Lower lobe of right lung (tissue), 2 donors: ENCODE measurements at regions not wholly inside any gene's neighbourhood (a gene's known extent, or its start where the extent isn't known, plus 50 kb on each side); places are given as distances from the start of the nearest gene placed in this dataset.
"Not testable (repeated sequence)": the region's sequence is repeated elsewhere in the genome, so short reads cannot be mapped to it uniquely, and the experiment has no call there.

Experiments
- ATAC-seq, 2 donors: fragments of 200-7000 bp; cut with Tn5 transposase; one replicate each; pipeline ENCODE4 v1.9.1; 2020 to 2022; ENCODE audit warnings: mild to moderate bottlenecking in 2 of 2, moderate library complexity in 2 of 2
- DNase-seq: peaks from one replicate; pipeline ENCODE4 v3.0.0-alpha.2; 2020
- H3K27ac ChIP-seq: fragments of 200-600 bp; one replicate; pipeline ENCODE4 v1.8.0; 2022
- H3K27me3 ChIP-seq: fragments of 200-600 bp; one replicate; pipeline ENCODE4 v1.8.0; 2022; ENCODE audit warnings: low read depth
- H3K36me3 ChIP-seq: fragments of 200-600 bp; one replicate; pipeline ENCODE4 v1.8.0; 2022; ENCODE audit warnings: mild to moderate bottlenecking
- H3K4me1 ChIP-seq: fragments of 200-600 bp; one replicate; pipeline ENCODE4 v1.8.0; 2022
- H3K4me3 ChIP-seq: fragments of 200-600 bp; one replicate; pipeline ENCODE4 v1.8.0; 2022; ENCODE audit warnings: mild to moderate bottlenecking
- H3K9me3 ChIP-seq: fragments of 200-600 bp; one replicate; pipeline ENCODE4 v1.8.0; 2022
- intact Hi-C: fragments of 100-400 bp; cut with DNase I; formaldehyde crosslinking; loops from one replicate; pipeline ENCODE4 v1.11.0; 2022
- TF ChIP-seq, protein P1 (sequence below): fragments of 200-600 bp; IDR thresholded peaks from one replicate; pipeline ENCODE4 v1.8.0; 2022; ENCODE audit warnings: antibody characterized with exemption, mild to moderate bottlenecking
- donor health status: DM: no; HTN: yes; CAD: no; lungs with severe emphysema.

DNA sequence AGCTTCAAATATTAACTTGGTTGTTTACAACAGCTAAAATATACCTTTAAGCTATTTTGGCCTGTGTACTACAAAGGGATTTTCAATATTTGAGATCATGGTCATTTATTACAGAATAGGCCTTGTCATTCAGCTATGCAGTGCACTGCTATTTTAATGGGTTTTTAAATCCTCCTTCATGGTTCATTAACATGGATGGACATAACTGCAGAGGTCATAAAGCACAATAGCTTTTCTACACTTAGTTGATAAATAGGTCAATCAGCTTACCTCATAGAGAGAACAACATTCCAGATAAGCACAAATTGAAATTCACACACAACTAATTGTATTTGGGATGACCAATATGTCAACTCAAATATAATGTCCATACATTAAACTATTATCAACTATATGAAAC lies 403.7 kb downstream of the CNTN3 start:
- TF ChIP-seq, protein P1, sequence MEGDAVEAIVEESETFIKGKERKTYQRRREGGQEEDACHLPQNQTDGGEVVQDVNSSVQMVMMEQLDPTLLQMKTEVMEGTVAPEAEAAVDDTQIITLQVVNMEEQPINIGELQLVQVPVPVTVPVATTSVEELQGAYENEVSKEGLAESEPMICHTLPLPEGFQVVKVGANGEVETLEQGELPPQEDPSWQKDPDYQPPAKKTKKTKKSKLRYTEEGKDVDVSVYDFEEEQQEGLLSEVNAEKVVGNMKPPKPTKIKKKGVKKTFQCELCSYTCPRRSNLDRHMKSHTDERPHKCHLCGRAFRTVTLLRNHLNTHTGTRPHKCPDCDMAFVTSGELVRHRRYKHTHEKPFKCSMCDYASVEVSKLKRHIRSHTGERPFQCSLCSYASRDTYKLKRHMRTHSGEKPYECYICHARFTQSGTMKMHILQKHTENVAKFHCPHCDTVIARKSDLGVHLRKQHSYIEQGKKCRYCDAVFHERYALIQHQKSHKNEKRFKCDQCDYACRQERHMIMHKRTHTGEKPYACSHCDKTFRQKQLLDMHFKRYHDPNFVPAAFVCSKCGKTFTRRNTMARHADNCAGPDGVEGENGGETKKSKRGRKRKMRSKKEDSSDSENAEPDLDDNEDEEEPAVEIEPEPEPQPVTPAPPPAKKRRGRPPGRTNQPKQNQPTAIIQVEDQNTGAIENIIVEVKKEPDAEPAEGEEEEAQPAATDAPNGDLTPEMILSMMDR = no peak
- Histone ChIP-seq H3K4me1 (no peaks in the 10 kb centered on the region), H3K27ac (no peak overlapping the region), H3K36me3 (no peaks in the 10 kb centered on the region), H3K9me3 (no peaks in the 10 kb centered on the region), H3K4me3 (no peak overlapping the region), H3K27me3 (no peaks in the 10 kb centered on the region)
- ATAC-seq = no peak
- DNase-seq = no peak
- intact Hi-C loops = no loop called here

DNA sequence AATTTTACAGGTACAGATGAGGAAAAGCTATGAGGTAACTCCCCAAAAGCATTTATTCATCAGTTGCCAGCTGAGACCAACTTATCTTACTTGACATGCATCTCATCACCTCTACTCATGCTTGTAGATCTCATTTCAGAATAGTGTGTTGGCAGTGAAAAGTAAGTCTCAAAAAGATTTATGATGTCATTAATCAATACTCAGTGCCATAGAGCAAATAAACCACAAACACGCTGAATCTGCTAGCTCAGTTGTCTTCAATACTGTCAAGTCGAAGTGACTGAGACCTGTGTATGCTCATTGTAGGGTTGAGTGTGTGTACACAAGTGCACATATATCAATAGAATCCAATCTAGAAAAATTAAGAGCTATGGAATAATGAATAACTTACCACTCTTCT lies 413.5 kb downstream of the CNTN3 start:
- H3K4me1 ChIP-seq = no peaks in the 10 kb centered on the region
- H3K4me3 ChIP-seq = no peak overlapping the region
- H3K9me3 ChIP-seq = no peaks in the 10 kb centered on the region
- no peak for DNase-seq
- no peak overlapping the region for H3K27ac ChIP-seq
- TF ChIP-seq, protein P1 = no peak
- no peaks in the 10 kb centered on the region for H3K36me3 ChIP-seq
- intact Hi-C loops = no loop called here
- no peaks in the 10 kb centered on the region for H3K27me3 ChIP-seq
- no peak for ATAC-seq

DNA sequence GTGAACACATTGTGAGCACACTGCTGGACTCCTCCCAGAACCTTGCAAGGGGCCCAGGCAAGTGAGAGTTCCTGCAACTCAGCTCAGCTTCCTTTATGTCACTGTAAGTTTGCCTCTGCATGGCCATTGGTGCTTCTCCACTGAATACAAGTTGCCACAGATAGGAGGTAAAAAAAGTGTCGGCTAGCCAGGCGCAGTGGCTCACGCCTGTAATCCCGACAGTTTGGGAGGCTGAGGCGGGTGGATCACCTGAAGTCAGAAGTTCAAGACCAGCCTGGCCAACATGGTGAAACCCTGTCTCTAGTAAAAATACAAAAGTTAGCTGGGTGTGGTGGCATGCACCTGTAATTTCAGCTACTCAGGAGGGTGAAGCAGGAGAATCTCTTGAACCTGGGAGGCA lies 435.8 kb downstream of the CNTN3 start:
- H3K9me3 ChIP-seq, ATAC-seq, H3K4me3 ChIP-seq, H3K36me3 ChIP-seq, DNase-seq, H3K4me1 ChIP-seq, H3K27ac ChIP-seq, H3K27me3 ChIP-seq, intact Hi-C loops: not testable (repeated sequence)

DNA sequence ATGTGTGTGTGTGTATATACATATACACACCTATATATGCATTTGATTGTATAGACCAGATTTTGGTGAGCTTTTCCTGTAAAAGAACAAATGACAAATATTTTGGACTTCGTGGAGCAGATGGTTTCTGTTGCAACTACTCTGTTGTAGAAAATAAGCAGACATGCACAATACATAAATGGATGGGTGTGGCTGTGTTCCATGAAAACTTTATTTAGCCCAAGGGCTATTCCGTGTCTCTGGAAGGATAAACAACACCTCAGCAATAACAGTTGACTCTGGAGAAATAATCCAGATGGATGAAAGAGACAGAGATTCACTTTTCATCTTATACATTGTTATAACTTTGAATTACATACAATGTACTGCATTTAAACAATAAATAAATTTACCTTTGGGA lies 441.4 kb downstream of the CNTN3 start:
- TF ChIP-seq, protein P1 = no peak
- intact Hi-C loops = no loop called here
- DNase-seq (no peak), ATAC-seq (no peak)
- no peaks in the 10 kb centered on the region for H3K36me3 ChIP-seq
- H3K27ac ChIP-seq = no peak overlapping the region
- H3K27me3 ChIP-seq = no peaks in the 10 kb centered on the region
- H3K4me1 ChIP-seq = no peaks in the 10 kb centered on the region
- H3K9me3 ChIP-seq = no peaks in the 10 kb centered on the region
- H3K4me3 ChIP-seq = no peak overlapping the region

DNA sequence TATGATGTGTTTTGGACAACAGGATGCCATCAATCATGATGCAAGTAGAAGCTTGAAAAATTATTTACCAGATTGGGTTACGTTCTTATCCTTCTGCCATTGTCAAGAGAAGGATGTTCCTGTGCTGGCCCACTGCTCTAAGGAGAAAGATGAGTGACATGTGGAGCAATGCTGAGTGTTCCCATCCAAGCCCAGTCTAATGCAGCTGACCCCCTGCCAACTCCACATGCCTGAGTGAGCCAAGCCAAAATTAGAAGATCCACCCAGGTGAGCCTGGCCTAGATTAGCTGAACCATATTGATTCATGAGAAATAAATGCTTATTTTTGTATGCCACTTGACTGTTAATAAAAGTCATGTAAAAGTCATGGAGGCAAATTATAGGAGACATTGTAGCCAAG lies 446.5 kb downstream of the CNTN3 start:
- TF ChIP-seq, protein P1 = no peak
- no peak for ATAC-seq
- intact Hi-C loops = no loop called here

DNA sequence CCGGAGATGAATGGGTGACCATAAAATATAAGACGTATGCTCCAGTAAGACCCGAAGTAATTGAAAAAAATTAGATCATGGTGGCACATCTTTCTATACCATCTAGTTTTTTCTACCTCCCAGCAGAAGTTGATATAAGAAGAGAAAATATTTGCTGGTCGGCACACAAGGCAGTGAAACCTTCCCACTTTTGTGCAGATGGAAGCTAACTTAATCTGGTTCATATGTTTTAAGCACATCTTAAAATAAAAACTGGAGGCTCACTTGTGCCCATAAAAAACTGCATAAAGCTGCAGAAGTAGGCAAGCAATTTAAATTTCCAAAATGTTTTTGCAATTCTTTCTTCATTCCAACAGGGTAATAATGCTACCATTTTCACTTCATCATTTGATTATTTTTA lies 449.2 kb downstream of the CNTN3 start:
- Histone ChIP-seq H3K9me3 (peaks cover 10% of the 10 kb centered on the region), H3K4me1 (no peaks in the 10 kb centered on the region), H3K27me3 (no peaks in the 10 kb centered on the region), H3K27ac (no peak overlapping the region), H3K36me3 (no peaks in the 10 kb centered on the region), H3K4me3 (no peak overlapping the region)
- DNase-seq (no peak), ATAC-seq (no peak)
- intact Hi-C loops = no loop called here
- TF ChIP-seq, protein P1 = no peak

More for the DNA sequence above, 446.5 kb downstream of the CNTN3 start:
- H3K4me3 ChIP-seq = no peak overlapping the region
- no peaks in the 10 kb centered on the region for H3K36me3 ChIP-seq
- H3K27me3 ChIP-seq = no peaks in the 10 kb centered on the region
- H3K9me3 ChIP-seq = peaks cover 6% of the 10 kb centered on the region
- DNase-seq = no peak
- no peaks in the 10 kb centered on the region for H3K4me1 ChIP-seq
- no peak overlapping the region for H3K27ac ChIP-seq
